H9 (cell line): ENCODE measurements at regions not wholly inside any gene's neighbourhood (a gene's known extent, or its start where the extent isn't known, plus 50 kb on each side); places are given as distances from the start of the nearest gene placed in this dataset.

ENCODE experiments used
- DNase-seq: peaks from one replicate; pipeline ENCODE4 v3.0.0-alpha.2; 2017
- H2AFZ ChIP-seq: one replicate; pipeline ENCODE4 v1.6.1; 2013; ENCODE audit warnings: mild to moderate bottlenecking, low read length, control low read depth, moderate library complexity
- H2AK5ac ChIP-seq: 2 replicates; pipeline ENCODE4 v1.6.1; 2013; ENCODE audit warnings: low read length, control low read depth, mixed read lengths; ENCODE audit not compliant: insufficient read length
- H2BK120ac ChIP-seq: one replicate; pipeline ENCODE4 v1.6.1; 2013; ENCODE audit warnings: low read depth, mild to moderate bottlenecking, low read length, control low read depth, inconsistent platforms; ENCODE audit not compliant: poor library complexity, severe bottlenecking
- H2BK12ac ChIP-seq: 2 replicates; pipeline ENCODE4 v1.6.1; 2013; ENCODE audit warnings: low read length, control low read depth, mixed read lengths, low read depth; ENCODE audit not compliant: insufficient read length
- H2BK15ac ChIP-seq: 2 replicates; pipeline ENCODE4 v1.6.1; 2013; ENCODE audit warnings: low read depth, low read length, control low read depth
- H2BK20ac ChIP-seq: one replicate; pipeline ENCODE4 v1.6.1; 2013; ENCODE audit warnings: low read depth, mild to moderate bottlenecking, low read length, control low read depth, inconsistent platforms; ENCODE audit not compliant: poor library complexity, severe bottlenecking
- H2BK5ac ChIP-seq: 2 replicates; pipeline ENCODE4 v1.6.1; 2013; ENCODE audit warnings: low read length, control low read depth, mixed read lengths; ENCODE audit not compliant: insufficient read length
- H3K14ac ChIP-seq: 2 replicates; pipeline ENCODE4 v1.6.1; 2013; ENCODE audit warnings: low read length, control low read depth; ENCODE audit not compliant: insufficient read depth
- H3K18ac ChIP-seq: 2 replicates; pipeline ENCODE4 v1.6.1; 2013; ENCODE audit warnings: low read depth, mild to moderate bottlenecking, mixed read lengths, low read length, control low read depth; ENCODE audit not compliant: insufficient read length
- H3K23ac ChIP-seq: 2 replicates; pipeline ENCODE4 v1.6.1; 2013; ENCODE audit warnings: low read length, control low read depth, mixed read lengths, low read depth; ENCODE audit not compliant: insufficient read length
- H3K23me2 ChIP-seq: 2 replicates; pipeline ENCODE4 v1.6.1; 2013; ENCODE audit warnings: low read depth, mild to moderate bottlenecking, mixed read lengths, low read length, control low read depth; ENCODE audit not compliant: insufficient read length, poor library complexity, severe bottlenecking
- H3K27ac ChIP-seq: 2 replicates; pipeline ENCODE4 v1.5.1; 2013; ENCODE audit warnings: low read length, control low read depth, mixed read lengths, low read depth; ENCODE audit not compliant: insufficient read length
- H3K27me3 ChIP-seq: 2 replicates; pipeline ENCODE4 v1.6.1; 2013; ENCODE audit warnings: low read length, control low read depth, inconsistent platforms; ENCODE audit not compliant: insufficient read depth
- H3K4ac ChIP-seq: 2 replicates; pipeline ENCODE4 v1.6.1; 2013; ENCODE audit warnings: low read depth, mild to moderate bottlenecking, control low read depth, inconsistent platforms, low read length, moderate library complexity
- H3K4me1 ChIP-seq: 2 replicates; pipeline ENCODE4 v1.6.1; 2013; ENCODE audit warnings: low read length, control low read depth, inconsistent platforms; ENCODE audit not compliant: insufficient read depth
- H3K4me2 ChIP-seq: 2 replicates; pipeline ENCODE4 v1.6.1; 2013; ENCODE audit warnings: low read length, control low read depth, mixed read lengths; ENCODE audit not compliant: insufficient read length, insufficient read depth
- H3K56ac ChIP-seq: 2 replicates; pipeline ENCODE4 v1.6.1; 2013; ENCODE audit warnings: low read depth, mild to moderate bottlenecking, mixed read lengths, low read length, control low read depth; ENCODE audit not compliant: insufficient read length
- H3K79me1 ChIP-seq: 2 replicates; pipeline ENCODE4 v1.6.1; 2013; ENCODE audit warnings: low read depth, mild to moderate bottlenecking, moderate library complexity, low read length, control low read depth, inconsistent platforms; ENCODE audit not compliant: insufficient read depth, poor library complexity, severe bottlenecking
- H3K79me2 ChIP-seq: 2 replicates; pipeline ENCODE4 v1.6.1; 2013; ENCODE audit warnings: low read length, control low read depth, inconsistent platforms; ENCODE audit not compliant: insufficient read depth
- H3K9ac ChIP-seq: 2 replicates; pipeline ENCODE4 v1.6.1; 2013; ENCODE audit warnings: low read length, control low read depth, mixed read lengths; ENCODE audit not compliant: insufficient read length; ENCODE audit errors: extremely low read depth
- H3K9me3 ChIP-seq: one replicate; pipeline ENCODE4 v1.6.1; 2013; ENCODE audit warnings: low read depth, low read length, inconsistent platforms; ENCODE audit not compliant: control insufficient read depth
- H3T11ph ChIP-seq: one replicate; pipeline ENCODE4 v1.6.1; 2013; ENCODE audit warnings: mild to moderate bottlenecking, low read length, control low read depth, inconsistent platforms
- H4K20me1 ChIP-seq: one replicate; pipeline ENCODE4 v1.6.1; 2013; ENCODE audit not compliant: control insufficient read depth, insufficient read length, insufficient read depth
- H4K5ac ChIP-seq: 2 replicates; pipeline ENCODE4 v1.6.1; 2013; ENCODE audit warnings: low read depth, mild to moderate bottlenecking, mixed read lengths, low read length, control low read depth; ENCODE audit not compliant: insufficient read length
- H4K8ac ChIP-seq: replicated peaks from 2 replicates; pipeline ENCODE4 v1.6.1; 2013; ENCODE audit warnings: low read length, control low read depth, mixed read lengths, low read depth; ENCODE audit not compliant: insufficient read length
- H4K91ac ChIP-seq: 2 replicates; pipeline ENCODE4 v1.6.1; 2013; ENCODE audit warnings: low read depth, mild to moderate bottlenecking, moderate library complexity, mixed read lengths, low read length, control low read depth; ENCODE audit not compliant: insufficient read length
- H3K27ac Mint-ChIP-seq, 3 experiments: 2 replicates in 2 of 3; 3 replicates in 1 of 3; pipeline ENCODE4 v1.8.0; 2020 to 2021; ENCODE audit warnings: mixed read lengths in 3 of 3, mild to moderate bottlenecking in 1 of 3, moderate library complexity in 1 of 3
- H3K27me3 Mint-ChIP-seq: 2 replicates; pipeline ENCODE4 v1.8.0; 2021; ENCODE audit warnings: low read depth, mild to moderate bottlenecking, moderate library complexity, mixed read lengths
- H3K36me3 Mint-ChIP-seq, 3 experiments: 2 replicates in 2 of 3; 3 replicates in 1 of 3; pipeline ENCODE4 v1.8.0; 2020 to 2021; ENCODE audit warnings: low read depth in 3 of 3, mixed read lengths in 3 of 3; ENCODE audit not compliant: insufficient read depth in 1 of 3
- H3K4me1 Mint-ChIP-seq, 2 experiments: 2 replicates each; pipeline ENCODE4 v1.8.0; 2020; ENCODE audit warnings: mixed read lengths in 2 of 2
- H3K4me3 Mint-ChIP-seq, 2 experiments: 2 replicates in 1 of 2; 3 replicates in 1 of 2; pipeline ENCODE4 v1.8.0; 2020 to 2021; ENCODE audit warnings: mild to moderate bottlenecking in 2 of 2, mixed read lengths in 2 of 2, moderate library complexity in 1 of 2
- H3K9me3 Mint-ChIP-seq, 2 experiments: 2 replicates in 1 of 2; 3 replicates in 1 of 2; pipeline ENCODE4 v1.8.0; 2020; ENCODE audit warnings: mild to moderate bottlenecking in 2 of 2, mixed read lengths in 2 of 2, moderate library complexity in 1 of 2
- CTCF ChIP-seq: fragments of 200-600 bp; sonication (generic); conservative IDR thresholded peaks from 3 replicates; pipeline ENCODE4 v1.8.0; 2021; ENCODE audit warnings: antibody characterized with exemption, mild to moderate bottlenecking
- whole genome bisulfite sequencing: extraction: QIAGEN DNeasy Blood & Tissue Kit; methylation state at CpG from one replicate; pipeline ENCODE4 v1.1.7; 2013; ENCODE audit warnings: missing lambda C conversion rate, low lambda C conversion rate, mixed read lengths; ENCODE audit not compliant: insufficient read length; ENCODE audit errors: extremely low coverage; 5-methylcytosine and 5-hydroxymethylcytosine counted together

DNA sequence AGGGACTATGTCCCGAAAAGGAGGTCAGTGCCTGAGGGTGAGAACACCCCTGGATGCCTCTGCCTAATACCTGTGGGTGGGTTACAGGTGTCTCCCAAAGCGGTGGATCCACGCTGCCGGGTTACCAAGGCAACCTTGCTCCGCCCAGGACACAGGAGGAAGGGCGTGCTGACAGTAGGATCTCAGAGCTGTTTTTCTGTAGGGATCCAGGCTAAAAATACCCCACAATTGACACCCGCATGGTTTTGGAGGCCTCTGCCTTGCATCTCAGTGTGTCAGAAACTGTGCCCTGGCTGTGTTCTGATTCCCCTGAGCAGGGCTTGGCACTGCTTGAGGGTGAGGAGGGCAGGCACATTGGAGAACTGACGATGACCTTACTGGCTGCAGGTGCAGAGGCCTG, 118.0 kb downstream of the IER5 start:
- H3K4me3 Mint-ChIP-seq: no peak overlapping the region
- H4K8ac ChIP-seq: no peak overlapping the region
- H3T11ph ChIP-seq: no peak overlapping the region
- peaks cover 4% of the 10 kb centered on the region; the same call in 1 of the 2 replicates for H3K4me1 ChIP-seq
- no peak overlapping the region for H2BK120ac ChIP-seq
- no CpG with 5 or more reads among the region's 8 CpGs for WGBS
- H3K4ac ChIP-seq: no peak overlapping the region
- H2AFZ ChIP-seq: no peak overlapping the region
- no peak overlapping the region for H3K4me2 ChIP-seq
- no peaks in the 10 kb centered on the region for H3K27me3 ChIP-seq
- no peak for TF ChIP-seq CTCF
- H3K18ac ChIP-seq: no peak overlapping the region
- H3K23ac ChIP-seq: no peak overlapping the region
- no peak overlapping the region for H3K9ac ChIP-seq
- H4K91ac ChIP-seq: no peak overlapping the region
- H2BK15ac ChIP-seq: no peak overlapping the region
- no peaks in the 10 kb centered on the region for H3K79me2 ChIP-seq
- H4K20me1 ChIP-seq: no peaks in the 10 kb centered on the region
- no peak overlapping the region for H2BK5ac ChIP-seq
- H3K4me1 Mint-ChIP-seq: peaks cover 13 to 15% of the 10 kb centered on the region in 2 experiments
- no peak for DNase-seq
- no peaks in the 10 kb centered on the region for H3K23me2 ChIP-seq
- H2AK5ac ChIP-seq: no peak overlapping the region
- no peak overlapping the region for H3K27ac ChIP-seq
- no peak overlapping the region for H3K14ac ChIP-seq
- H2BK12ac ChIP-seq: no peak overlapping the region
- no peak overlapping the region for H4K5ac ChIP-seq
- no peak overlapping the region for H3K56ac ChIP-seq
- peaks cover 12% of the 10 kb centered on the region for H3K27me3 Mint-ChIP-seq
- H3K36me3 Mint-ChIP-seq: no peaks in the 10 kb centered on the region
- H3K27ac Mint-ChIP-seq: no peak overlapping the region
- no peaks in the 10 kb centered on the region for H3K9me3 Mint-ChIP-seq
- H3K79me1 ChIP-seq: no peaks in the 10 kb centered on the region
- no peak overlapping the region for H2BK20ac ChIP-seq
- no peaks in the 10 kb centered on the region for H3K9me3 ChIP-seq
